HL-60 (cell line): ENCODE measurements at regions not wholly inside any gene's neighbourhood (a gene's known extent, or its start where the extent isn't known, plus 50 kb on each side); places are given as distances from the start of the nearest gene placed in this dataset.

Source experiments
- DNase-seq, 2 experiments: peaks; one replicate each; pipeline ENCODE4 v3.0.0-alpha.2; 2010 to 2020; ENCODE audit warnings: low read depth in 1 of 2, low spot score in 1 of 2
- H3K27ac ChIP-seq: fragments of 250-450 bp; sonication (Bioruptor Pico); replicated peaks from 2 replicates; pipeline ENCODE4 v1.5.1; 2020; ENCODE audit warnings: mild to moderate bottlenecking, moderate library complexity
- H3K27me3 ChIP-seq: fragments of 250-450 bp; sonication (Bioruptor Pico); 2 replicates; pipeline ENCODE4 v1.5.1; 2021; ENCODE audit warnings: mild to moderate bottlenecking, moderate library complexity; ENCODE audit not compliant: insufficient read depth, poor library complexity, severe bottlenecking
- H3K4me3 ChIP-seq: replicated peaks from 2 replicates; pipeline ENCODE4 v1.5.1; 2011; ENCODE audit warnings: mild to moderate bottlenecking, control low read depth, low read length; ENCODE audit not compliant: insufficient read depth
- GABPA ChIP-seq: IDR thresholded peaks from 2 replicates; pipeline ENCODE4 v1.6.1; 2012; ENCODE audit warnings: low read depth
- POLR2AphosphoS5 ChIP-seq: IDR thresholded peaks from 2 replicates; pipeline ENCODE4 v1.6.1; 2012; ENCODE audit warnings: low read depth
- SPI1 ChIP-seq: IDR thresholded peaks from 2 replicates; pipeline ENCODE4 v1.6.1; 2012; ENCODE audit warnings: low read depth, mild to moderate bottlenecking, borderline replicate concordance
- TF ChIP-seq, protein P1 (sequence below): IDR thresholded peaks from 2 replicates; pipeline ENCODE4 v1.6.1; 2012; ENCODE audit warnings: low read depth; ENCODE audit not compliant: insufficient replicate concordance
- TF ChIP-seq, protein P2 (sequence below): IDR thresholded peaks from one replicate; pipeline ENCODE4 v1.5.1; 2011; ENCODE audit warnings: low read length, control low read depth, inconsistent platforms; ENCODE audit not compliant: insufficient read depth

DNA sequence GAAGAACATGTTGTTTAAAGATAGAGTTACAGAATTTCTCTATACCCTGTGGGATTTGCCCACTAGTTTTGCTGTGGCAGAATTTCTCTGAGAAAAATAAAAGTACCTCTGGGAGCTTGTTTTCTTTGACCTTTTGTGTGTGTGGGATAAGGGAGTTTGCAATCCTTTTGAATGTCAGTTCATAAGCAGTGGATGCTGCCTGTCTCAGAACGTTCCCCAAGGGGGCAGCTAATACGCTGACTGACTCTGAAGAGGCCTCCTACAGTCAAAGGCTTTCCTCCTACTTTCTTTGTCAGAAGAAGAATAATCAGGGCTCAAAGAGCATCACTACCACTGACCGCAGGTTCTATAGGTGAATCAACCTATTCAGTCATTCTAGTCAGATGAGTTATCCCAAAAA, 140.6 kb downstream of the AASDHPPT start:
- no peaks in the 10 kb centered on the region for H3K27me3 ChIP-seq
- TF ChIP-seq POLR2AphosphoS5 (no peak), GABPA (no peak), SPI1 (no peak)
- TF ChIP-seq, protein P1, sequence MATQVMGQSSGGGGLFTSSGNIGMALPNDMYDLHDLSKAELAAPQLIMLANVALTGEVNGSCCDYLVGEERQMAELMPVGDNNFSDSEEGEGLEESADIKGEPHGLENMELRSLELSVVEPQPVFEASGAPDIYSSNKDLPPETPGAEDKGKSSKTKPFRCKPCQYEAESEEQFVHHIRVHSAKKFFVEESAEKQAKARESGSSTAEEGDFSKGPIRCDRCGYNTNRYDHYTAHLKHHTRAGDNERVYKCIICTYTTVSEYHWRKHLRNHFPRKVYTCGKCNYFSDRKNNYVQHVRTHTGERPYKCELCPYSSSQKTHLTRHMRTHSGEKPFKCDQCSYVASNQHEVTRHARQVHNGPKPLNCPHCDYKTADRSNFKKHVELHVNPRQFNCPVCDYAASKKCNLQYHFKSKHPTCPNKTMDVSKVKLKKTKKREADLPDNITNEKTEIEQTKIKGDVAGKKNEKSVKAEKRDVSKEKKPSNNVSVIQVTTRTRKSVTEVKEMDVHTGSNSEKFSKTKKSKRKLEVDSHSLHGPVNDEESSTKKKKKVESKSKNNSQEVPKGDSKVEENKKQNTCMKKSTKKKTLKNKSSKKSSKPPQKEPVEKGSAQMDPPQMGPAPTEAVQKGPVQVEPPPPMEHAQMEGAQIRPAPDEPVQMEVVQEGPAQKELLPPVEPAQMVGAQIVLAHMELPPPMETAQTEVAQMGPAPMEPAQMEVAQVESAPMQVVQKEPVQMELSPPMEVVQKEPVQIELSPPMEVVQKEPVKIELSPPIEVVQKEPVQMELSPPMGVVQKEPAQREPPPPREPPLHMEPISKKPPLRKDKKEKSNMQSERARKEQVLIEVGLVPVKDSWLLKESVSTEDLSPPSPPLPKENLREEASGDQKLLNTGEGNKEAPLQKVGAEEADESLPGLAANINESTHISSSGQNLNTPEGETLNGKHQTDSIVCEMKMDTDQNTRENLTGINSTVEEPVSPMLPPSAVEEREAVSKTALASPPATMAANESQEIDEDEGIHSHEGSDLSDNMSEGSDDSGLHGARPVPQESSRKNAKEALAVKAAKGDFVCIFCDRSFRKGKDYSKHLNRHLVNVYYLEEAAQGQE: no peak
- TF ChIP-seq, protein P2, sequence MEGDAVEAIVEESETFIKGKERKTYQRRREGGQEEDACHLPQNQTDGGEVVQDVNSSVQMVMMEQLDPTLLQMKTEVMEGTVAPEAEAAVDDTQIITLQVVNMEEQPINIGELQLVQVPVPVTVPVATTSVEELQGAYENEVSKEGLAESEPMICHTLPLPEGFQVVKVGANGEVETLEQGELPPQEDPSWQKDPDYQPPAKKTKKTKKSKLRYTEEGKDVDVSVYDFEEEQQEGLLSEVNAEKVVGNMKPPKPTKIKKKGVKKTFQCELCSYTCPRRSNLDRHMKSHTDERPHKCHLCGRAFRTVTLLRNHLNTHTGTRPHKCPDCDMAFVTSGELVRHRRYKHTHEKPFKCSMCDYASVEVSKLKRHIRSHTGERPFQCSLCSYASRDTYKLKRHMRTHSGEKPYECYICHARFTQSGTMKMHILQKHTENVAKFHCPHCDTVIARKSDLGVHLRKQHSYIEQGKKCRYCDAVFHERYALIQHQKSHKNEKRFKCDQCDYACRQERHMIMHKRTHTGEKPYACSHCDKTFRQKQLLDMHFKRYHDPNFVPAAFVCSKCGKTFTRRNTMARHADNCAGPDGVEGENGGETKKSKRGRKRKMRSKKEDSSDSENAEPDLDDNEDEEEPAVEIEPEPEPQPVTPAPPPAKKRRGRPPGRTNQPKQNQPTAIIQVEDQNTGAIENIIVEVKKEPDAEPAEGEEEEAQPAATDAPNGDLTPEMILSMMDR: no peak
- no peak for DNase-seq
- H3K4me3 ChIP-seq: no peak overlapping the region
- no peak overlapping the region for H3K27ac ChIP-seq

DNA sequence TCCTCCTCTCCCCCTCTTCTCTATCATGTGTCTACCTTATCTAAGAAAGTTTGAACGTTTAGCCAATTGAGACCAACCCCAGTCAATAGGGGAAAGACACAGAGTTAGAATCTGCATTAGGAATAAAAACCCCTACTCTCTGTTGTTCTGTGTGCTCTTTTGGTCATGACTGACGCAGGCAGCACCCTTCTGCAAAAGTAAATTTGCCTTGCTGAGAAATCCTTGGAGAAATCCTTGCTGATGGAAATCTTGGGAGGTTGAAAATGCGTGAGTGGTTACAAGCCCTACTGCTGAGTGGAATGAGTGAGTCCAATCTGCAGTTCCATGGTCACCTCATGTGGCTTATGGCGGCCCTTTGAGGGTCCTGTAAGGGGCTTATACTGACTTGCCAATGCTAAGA, 145.2 kb downstream of the AASDHPPT start:
- H3K27ac ChIP-seq: no peak overlapping the region
- no peak for DNase-seq
- no peak overlapping the region for H3K4me3 ChIP-seq
- H3K27me3 ChIP-seq: no peaks in the 10 kb centered on the region
- TF ChIP-seq, protein P2: no peak
- TF ChIP-seq GABPA: no peak
- TF ChIP-seq POLR2AphosphoS5: no peak

DNA sequence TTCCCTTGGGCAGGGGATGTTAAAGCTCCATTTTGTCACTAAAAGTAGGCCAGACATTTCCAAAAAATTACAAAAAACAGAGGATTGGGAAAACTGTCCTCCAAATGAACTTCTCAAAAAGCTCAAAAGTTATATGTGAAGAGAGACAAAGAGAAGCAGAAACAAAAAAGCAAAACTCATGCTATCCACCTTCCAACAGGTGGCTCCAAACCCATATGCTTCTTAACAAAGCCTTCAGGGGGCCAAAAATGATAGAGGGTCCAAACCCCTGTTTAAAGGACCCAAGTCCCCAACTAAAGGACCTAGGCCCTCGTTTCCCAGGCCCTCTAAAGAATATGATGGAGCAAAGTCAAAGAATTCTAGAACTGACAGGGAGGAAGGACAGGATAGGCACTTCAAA, 146.7 kb downstream of the AASDHPPT start:
- TF ChIP-seq, protein P2: no peak
- TF ChIP-seq POLR2AphosphoS5: no peak
- TF ChIP-seq, protein P1: no peak
- no peak for TF ChIP-seq SPI1
- TF ChIP-seq GABPA: no peak
- no peak overlapping the region for H3K4me3 ChIP-seq
- no peaks in the 10 kb centered on the region for H3K27me3 ChIP-seq
- H3K27ac ChIP-seq: no peak overlapping the region
- DNase-seq: no peak

DNA sequence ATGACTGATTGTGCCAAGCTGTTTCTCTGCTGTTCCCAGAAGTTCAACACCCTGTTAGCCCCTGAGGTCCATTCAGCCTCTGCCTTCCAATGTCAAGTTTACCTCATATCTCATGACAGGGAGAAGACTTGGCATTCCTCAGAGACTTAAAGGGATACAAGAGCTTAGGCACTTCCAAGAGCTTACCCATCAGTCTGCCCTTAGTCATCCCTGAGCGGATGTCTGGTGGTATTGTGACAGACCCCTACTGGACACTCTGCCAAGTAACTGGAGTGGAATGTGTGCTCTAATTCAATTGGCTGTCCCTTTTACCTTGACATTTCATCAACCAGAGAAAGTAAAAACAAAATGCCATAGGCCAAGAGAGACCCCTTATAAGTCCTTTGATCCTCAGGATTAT, 151.5 kb downstream of the AASDHPPT start:
- TF ChIP-seq, protein P2: no peak
- TF ChIP-seq, protein P1: no peak
- TF ChIP-seq GABPA (no peak), POLR2AphosphoS5 (no peak), SPI1 (no peak)
- H3K4me3 ChIP-seq: no peak overlapping the region
- H3K27me3 ChIP-seq: no peaks in the 10 kb centered on the region
- DNase-seq: no peak
- H3K27ac ChIP-seq: no peak overlapping the region
